ENCODE measurements at regions not wholly inside any gene's neighbourhood (a gene's known extent, or its start where the extent isn't known, plus 50 kb on each side); places are given as distances from the start of the nearest gene placed in this dataset.

DNA sequence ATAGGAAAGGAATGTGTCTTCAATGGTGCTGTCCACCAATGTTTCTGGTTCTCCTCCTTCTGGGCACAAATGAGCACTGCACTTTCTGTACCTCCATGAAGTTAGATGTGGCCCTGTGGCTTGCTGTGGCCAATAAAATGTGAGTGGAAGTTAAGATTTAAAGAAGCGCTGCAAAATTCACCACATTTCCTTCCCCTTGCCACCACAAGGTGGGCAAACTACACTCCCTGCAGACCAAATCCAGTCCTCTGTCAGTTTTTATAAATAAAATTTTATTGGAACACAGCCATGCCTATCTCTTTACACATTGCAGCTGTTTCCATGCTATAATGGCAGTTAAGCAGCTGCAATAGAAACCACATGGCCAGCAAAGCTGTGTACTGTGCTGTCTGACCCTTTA, 141.4 kb upstream of the TMPO start:
- H3K27me3 ChIP-seq (ENCODE audit: control insufficient read depth, insufficient read depth, low read length), result no peaks in the 10 kb centered on the region
- H3K4me1 ChIP-seq (ENCODE audit: control insufficient read depth, insufficient read depth, low read length), result no peaks in the 10 kb centered on the region
- no CpG with 5 or more reads among the region's 1 CpG for WGBS (ENCODE audit: insufficient coverage)
- H3K9me3 ChIP-seq (ENCODE audit: control insufficient read depth, insufficient read depth, low read length), result no peaks in the 10 kb centered on the region
- no peak overlapping the region for H3K27ac ChIP-seq (ENCODE audit: low read depth, low read length)
- peak in 1 of 6 donors; percentile 27 for DNase-seq (ENCODE audit: low read depth in 4 of 6, low spot score in 6 of 6)
- no peak overlapping the region for H3K4me3 ChIP-seq (ENCODE audit: low read depth, low read length)
- H3K36me3 ChIP-seq (ENCODE audit: control insufficient read depth, insufficient read depth, low read length), result no peaks in the 10 kb centered on the region

GRCh38 chr12:98379106-98379505, 136.3 kb upstream of the TMPO start:
- no peaks in the 10 kb centered on the region for H3K27me3 ChIP-seq (ENCODE audit: control insufficient read depth, insufficient read depth, low read length)
- no peak overlapping the region for H3K4me3 ChIP-seq (ENCODE audit: low read depth, low read length)
- no CpG with 5 or more reads among the region's 1 CpG for WGBS (ENCODE audit: insufficient coverage)
- no peak for DNase-seq (ENCODE audit: low read depth in 4 of 6, low spot score in 6 of 6)
- H3K27ac ChIP-seq (ENCODE audit: low read depth, low read length), result no peak overlapping the region
- H3K36me3 ChIP-seq (ENCODE audit: control insufficient read depth, insufficient read depth, low read length), result no peaks in the 10 kb centered on the region
- no peaks in the 10 kb centered on the region for H3K9me3 ChIP-seq (ENCODE audit: control insufficient read depth, insufficient read depth, low read length)
- H3K4me1 ChIP-seq (ENCODE audit: control insufficient read depth, insufficient read depth, low read length), result no peaks in the 10 kb centered on the region

GRCh38 chr12:98385641-98386040, 129.7 kb upstream of the TMPO start:
- no peaks in the 10 kb centered on the region for H3K9me3 ChIP-seq (ENCODE audit: control insufficient read depth, insufficient read depth, low read length)
- no peaks in the 10 kb centered on the region for H3K4me1 ChIP-seq (ENCODE audit: control insufficient read depth, insufficient read depth, low read length)
- no peaks in the 10 kb centered on the region for H3K36me3 ChIP-seq (ENCODE audit: control insufficient read depth, insufficient read depth, low read length)
- no peak for DNase-seq (ENCODE audit: low read depth in 4 of 6, low spot score in 6 of 6)
- no peak overlapping the region for H3K4me3 ChIP-seq (ENCODE audit: low read depth, low read length)
- H3K27ac ChIP-seq (ENCODE audit: low read depth, low read length), result no peak overlapping the region
- WGBS (ENCODE audit: insufficient coverage), result no CpG with 5 or more reads among the region's 1 CpG
- no peaks in the 10 kb centered on the region for H3K27me3 ChIP-seq (ENCODE audit: control insufficient read depth, insufficient read depth, low read length)

DNA sequence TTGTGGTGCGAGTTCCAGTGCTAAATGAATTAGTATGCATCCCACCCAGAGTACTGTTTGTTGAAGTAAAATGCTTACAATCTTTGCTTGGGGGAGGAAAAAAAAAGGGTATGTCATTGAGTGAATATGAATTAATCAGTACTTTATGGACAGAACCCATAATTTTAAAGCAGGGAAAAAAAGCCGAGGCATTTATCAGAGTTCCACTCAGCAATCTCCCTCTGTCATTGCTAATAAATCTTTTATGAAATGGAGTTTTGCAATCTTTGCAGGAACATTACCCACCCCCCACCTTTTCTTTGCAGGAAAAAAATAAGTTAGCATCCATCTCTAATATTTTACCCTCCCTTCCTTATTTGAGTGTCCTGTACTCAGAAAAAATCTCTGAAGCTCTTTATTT, 127.9 kb upstream of the TMPO start:
- WGBS (ENCODE audit: insufficient coverage), result 90% methylated on average over 1 of the region's 2 CpGs
- Histone ChIP-seq H3K9me3 (ENCODE audit: control insufficient read depth, insufficient read depth, low read length) (no peaks in the 10 kb centered on the region), H3K27ac (ENCODE audit: low read depth, low read length) (no peak overlapping the region), H3K36me3 (ENCODE audit: control insufficient read depth, insufficient read depth, low read length) (no peaks in the 10 kb centered on the region), H3K27me3 (ENCODE audit: control insufficient read depth, insufficient read depth, low read length) (no peaks in the 10 kb centered on the region), H3K4me3 (ENCODE audit: low read depth, low read length) (no peak overlapping the region), H3K4me1 (ENCODE audit: control insufficient read depth, insufficient read depth, low read length) (no peaks in the 10 kb centered on the region)
- DNase-seq (ENCODE audit: low read depth in 4 of 6, low spot score in 6 of 6), result peak in 1 of 6 donors; percentile 29

- H3K9me3 ChIP-seq (ENCODE audit: control insufficient read depth, insufficient read depth, low read length), result no peaks in the 10 kb centered on the region
Measured at GRCh38 chr12:98388126-98388525, 127.3 kb upstream of the TMPO start.

GRCh38 chr12:98389593-98389992, 125.8 kb upstream of the TMPO start:
- WGBS (ENCODE audit: insufficient coverage), result 100% methylated on average over 1 of the region's 2 CpGs
- H3K36me3 ChIP-seq (ENCODE audit: control insufficient read depth, insufficient read depth, low read length), result no peaks in the 10 kb centered on the region
- no peaks in the 10 kb centered on the region for H3K9me3 ChIP-seq (ENCODE audit: control insufficient read depth, insufficient read depth, low read length)
- no peaks in the 10 kb centered on the region for H3K4me1 ChIP-seq (ENCODE audit: control insufficient read depth, insufficient read depth, low read length)
- no peak for DNase-seq (ENCODE audit: low read depth in 4 of 6, low spot score in 6 of 6)
- no peaks in the 10 kb centered on the region for H3K27me3 ChIP-seq (ENCODE audit: control insufficient read depth, insufficient read depth, low read length)
- H3K27ac ChIP-seq (ENCODE audit: low read depth, low read length), result no peak overlapping the region
- H3K4me3 ChIP-seq (ENCODE audit: low read depth, low read length), result no peak overlapping the region

More at GRCh38 chr12:98388126-98388525, 127.3 kb upstream of the TMPO start:
- Histone ChIP-seq H3K4me1 (ENCODE audit: control insufficient read depth, insufficient read depth, low read length) (no peaks in the 10 kb centered on the region), H3K4me3 (ENCODE audit: low read depth, low read length) (no peak overlapping the region), H3K27me3 (ENCODE audit: control insufficient read depth, insufficient read depth, low read length) (no peaks in the 10 kb centered on the region), H3K27ac (ENCODE audit: low read depth, low read length) (no peak overlapping the region), H3K36me3 (ENCODE audit: control insufficient read depth, insufficient read depth, low read length) (no peaks in the 10 kb centered on the region)
- DNase-seq (ENCODE audit: low read depth in 4 of 6, low spot score in 6 of 6), result peak in 1 of 6 donors; percentile 65
- WGBS (ENCODE audit: insufficient coverage), result 60% methylated on average over 1 of the region's 10 CpGs

DNA sequence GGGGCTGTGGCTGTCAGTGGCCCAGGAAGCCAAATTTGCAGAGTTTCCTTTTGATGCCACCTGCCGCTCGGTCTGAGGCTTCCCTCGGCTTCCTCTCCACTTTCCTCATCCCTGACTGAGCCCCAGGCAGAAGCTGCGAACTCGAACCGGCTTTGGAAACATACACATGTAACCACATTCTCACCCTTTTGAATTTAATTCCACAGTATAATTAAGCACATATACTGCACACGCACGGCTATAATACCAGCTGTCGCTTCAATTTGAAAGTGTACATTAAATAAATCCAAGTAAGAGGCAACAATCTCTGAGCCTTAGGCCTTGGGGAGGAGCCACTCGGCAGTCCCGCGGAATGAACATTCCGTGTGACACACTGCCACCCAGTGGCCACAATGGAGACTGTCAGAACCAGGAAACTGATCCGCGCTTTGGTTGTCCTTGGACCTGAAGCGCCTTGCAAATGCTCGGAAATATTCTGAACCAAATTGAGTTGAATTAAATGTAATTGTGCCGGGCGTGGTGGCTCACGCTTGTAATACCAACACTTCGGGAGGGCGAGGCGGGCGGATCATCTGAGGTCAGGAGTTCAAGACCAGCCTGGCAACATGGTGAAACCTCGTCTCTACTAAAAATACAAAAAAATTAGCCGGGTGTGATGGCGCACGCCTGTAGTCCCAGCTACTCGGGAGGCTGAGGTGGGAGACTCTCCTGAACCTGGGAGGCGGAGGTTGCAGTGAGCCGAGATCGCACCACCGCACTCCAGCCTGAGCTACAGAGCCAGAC, 117.9 kb upstream of the TMPO start:
- no peaks in the 10 kb centered on the region for H3K27me3 ChIP-seq (ENCODE audit: control insufficient read depth, insufficient read depth, low read length)
- peak overlapping the region; percentile 51 for H3K4me3 ChIP-seq (ENCODE audit: low read depth, low read length)
- WGBS (ENCODE audit: insufficient coverage), result 24% methylated on average over 30 of the region's 33 CpGs
- peak; percentile 75 to 96 (median 86) for DNase-seq (ENCODE audit: low read depth in 4 of 6, low spot score in 6 of 6)
- no peaks in the 10 kb centered on the region for H3K9me3 ChIP-seq (ENCODE audit: control insufficient read depth, insufficient read depth, low read length)
- no peak overlapping the region for H3K27ac ChIP-seq (ENCODE audit: low read depth, low read length)
- peaks cover 15% of the 10 kb centered on the region for H3K4me1 ChIP-seq (ENCODE audit: control insufficient read depth, insufficient read depth, low read length)
- H3K36me3 ChIP-seq (ENCODE audit: control insufficient read depth, insufficient read depth, low read length), result no peaks in the 10 kb centered on the region

GRCh38 chr12:98399532-98399931, 115.9 kb upstream of the TMPO start:
- WGBS (ENCODE audit: insufficient coverage), result 28% methylated on average over 7 of the region's 9 CpGs
- no peaks in the 10 kb centered on the region for H3K36me3 ChIP-seq (ENCODE audit: control insufficient read depth, insufficient read depth, low read length)
- no peaks in the 10 kb centered on the region for H3K9me3 ChIP-seq (ENCODE audit: control insufficient read depth, insufficient read depth, low read length)
- peaks cover 15% of the 10 kb centered on the region for H3K4me1 ChIP-seq (ENCODE audit: control insufficient read depth, insufficient read depth, low read length)
- H3K27ac ChIP-seq (ENCODE audit: low read depth, low read length), result no peak overlapping the region
- no peaks in the 10 kb centered on the region for H3K27me3 ChIP-seq (ENCODE audit: control insufficient read depth, insufficient read depth, low read length)
- H3K4me3 ChIP-seq (ENCODE audit: low read depth, low read length), result no peak overlapping the region
- peak in 2 of 6 donors; percentile 17 to 36 for DNase-seq (ENCODE audit: low read depth in 4 of 6, low spot score in 6 of 6)

GRCh38 chr12:98401427-98401826, 114.0 kb upstream of the TMPO start:
- no peak for DNase-seq (ENCODE audit: low read depth in 4 of 6, low spot score in 6 of 6)

GRCh38 chr12:98402091-98402490, 113.3 kb upstream of the TMPO start:
- 73% methylated on average over 1 of the region's 3 CpGs for WGBS (ENCODE audit: insufficient coverage)
- DNase-seq (ENCODE audit: low read depth in 4 of 6, low spot score in 6 of 6), result peak in 1 of 6 donors; percentile 50
- Histone ChIP-seq H3K27me3 (ENCODE audit: control insufficient read depth, insufficient read depth, low read length) (no peaks in the 10 kb centered on the region), H3K4me1 (ENCODE audit: control insufficient read depth, insufficient read depth, low read length) (peaks cover 14% of the 10 kb centered on the region), H3K9me3 (ENCODE audit: control insufficient read depth, insufficient read depth, low read length) (no peaks in the 10 kb centered on the region), H3K27ac (ENCODE audit: low read depth, low read length) (no peak overlapping the region), H3K4me3 (ENCODE audit: low read depth, low read length) (no peak overlapping the region), H3K36me3 (ENCODE audit: control insufficient read depth, insufficient read depth, low read length) (no peaks in the 10 kb centered on the region)

More at GRCh38 chr12:98401427-98401826, 114.0 kb upstream of the TMPO start:
- H3K27me3 ChIP-seq (ENCODE audit: control insufficient read depth, insufficient read depth, low read length), result no peaks in the 10 kb centered on the region
- WGBS (ENCODE audit: insufficient coverage), result 100% methylated on average over 1 of the region's 4 CpGs
- peaks cover 15% of the 10 kb centered on the region for H3K4me1 ChIP-seq (ENCODE audit: control insufficient read depth, insufficient read depth, low read length)
- H3K9me3 ChIP-seq (ENCODE audit: control insufficient read depth, insufficient read depth, low read length), result no peaks in the 10 kb centered on the region
- H3K27ac ChIP-seq (ENCODE audit: low read depth, low read length), result no peak overlapping the region
- H3K36me3 ChIP-seq (ENCODE audit: control insufficient read depth, insufficient read depth, low read length), result no peaks in the 10 kb centered on the region
- H3K4me3 ChIP-seq (ENCODE audit: low read depth, low read length), result no peak overlapping the region
